GM21526 (cell line): ENCODE measurements at regions not wholly inside any gene's neighbourhood (a gene's known extent, or its start where the extent isn't known, plus 50 kb on each side); places are given as distances from the start of the nearest gene placed in this dataset.

Experiments
- ATAC-seq: cut with Tn5 transposase; IDR thresholded peaks from one replicate; pipeline ENCODE4 v1.9.1; 2021; ENCODE audit warnings: moderate library complexity; ENCODE audit not compliant: unreplicated experiment, low FRiP score

- ATAC-seq = no peak
These were observed 198.8 kb downstream of the CYRIA start for GRCh38 chr2:16466821-16467151.

GRCh38 chr2:16466133-16466820 lies 199.4 kb downstream of the CYRIA start:
- no peak for ATAC-seq

- no peak for ATAC-seq
These were observed 201.0 kb downstream of the CYRIA start for GRCh38 chr2:16464641-16465040.

GRCh38 chr2:16462958-16463357 lies 202.7 kb downstream of the CYRIA start:
- ATAC-seq = no peak

GRCh38 chr2:16461672-16462071 lies 204.0 kb downstream of the CYRIA start:
- ATAC-seq = no peak

GRCh38 chr2:16459606-16460005 lies 206.0 kb downstream of the CYRIA start:
- ATAC-seq = no peak

GRCh38 chr2:16454621-16455020 lies 211.0 kb downstream of the CYRIA start:
- ATAC-seq = no peak

- no peak for ATAC-seq
These were observed 213.5 kb downstream of the CYRIA start for GRCh38 chr2:16452123-16452522.

- ATAC-seq = no peak
These were observed 218.9 kb downstream of the CYRIA start for GRCh38 chr2:16446706-16447105.

- ATAC-seq = no peak
These were observed 222.7 kb downstream of the CYRIA start for GRCh38 chr2:16442971-16443370.

GRCh38 chr2:16441431-16441830 lies 224.2 kb downstream of the CYRIA start:
- ATAC-seq = no peak

- ATAC-seq = no peak
These were observed 224.7 kb downstream of the CYRIA start for GRCh38 chr2:16440898-16441297.

GRCh38 chr2:16438613-16439321 lies 226.9 kb downstream of the CYRIA start:
- ATAC-seq = no peak

GRCh38 chr2:16437189-16437588 lies 228.4 kb downstream of the CYRIA start:
- ATAC-seq = no peak

GRCh38 chr2:16434393-16434792 lies 231.2 kb downstream of the CYRIA start:
- no peak for ATAC-seq

- no peak for ATAC-seq
These were observed 234.8 kb downstream of the CYRIA start for GRCh38 chr2:16430846-16431245.

GRCh38 chr2:16429431-16430145 lies 236.0 kb downstream of the CYRIA start:
- ATAC-seq = no peak

GRCh38 chr2:16429002-16429401 lies 236.6 kb downstream of the CYRIA start:
- ATAC-seq = no peak

GRCh38 chr2:16425462-16426336 lies 239.9 kb downstream of the CYRIA start:
- no peak for ATAC-seq

- ATAC-seq = no peak
These were observed 245.2 kb downstream of the CYRIA start for GRCh38 chr2:16420421-16420820.

- no peak for ATAC-seq
These were observed 247.9 kb downstream of the CYRIA start for GRCh38 chr2:16417726-16418125.
